ENCODE measurements at regions not wholly inside any gene's neighbourhood (a gene's known extent, or its start where the extent isn't known, plus 50 kb on each side); places are given as distances from the start of the nearest gene placed in this dataset.
"Not testable (repeated sequence)": the region's sequence is repeated elsewhere in the genome, so short reads cannot be mapped to it uniquely, and the experiment has no call there.

- DNase-seq (ENCODE audit: low read depth in 2 of 3, low spot score in 2 of 3): no peak
Measured at GRCh38 chr20:36082315-36082915, 72.1 kb upstream of the EPB41L1 start.

GRCh38 chr20:36083200-36083599, 71.3 kb upstream of the EPB41L1 start:
- DNase-seq (ENCODE audit: low read depth in 2 of 3, low spot score in 2 of 3): not testable (repeated sequence)

GRCh38 chr20:36084356-36084755, 70.2 kb upstream of the EPB41L1 start:
- DNase-seq (ENCODE audit: low read depth in 2 of 3, low spot score in 2 of 3): no peak

- no peak for DNase-seq (ENCODE audit: low read depth in 2 of 3, low spot score in 2 of 3)
Measured at GRCh38 chr20:36084897-36085613, 69.5 kb upstream of the EPB41L1 start.

GRCh38 chr20:36085686-36086267, 68.8 kb upstream of the EPB41L1 start:
- no peak for DNase-seq (ENCODE audit: low read depth in 2 of 3, low spot score in 2 of 3)

- DNase-seq (ENCODE audit: low read depth in 2 of 3, low spot score in 2 of 3): no peak
Measured at GRCh38 chr20:36086767-36087166, 67.8 kb upstream of the EPB41L1 start.

- DNase-seq (ENCODE audit: low read depth in 2 of 3, low spot score in 2 of 3): no peak
Measured at GRCh38 chr20:36090223-36090622, 64.3 kb upstream of the EPB41L1 start.

- no peak for DNase-seq (ENCODE audit: low read depth in 2 of 3, low spot score in 2 of 3)
Measured at GRCh38 chr20:36091561-36092397, 62.8 kb upstream of the EPB41L1 start.

GRCh38 chr20:36092398-36093024, 62.0 kb upstream of the EPB41L1 start:
- DNase-seq (ENCODE audit: low read depth in 2 of 3, low spot score in 2 of 3): no peak

- DNase-seq (ENCODE audit: low read depth in 2 of 3, low spot score in 2 of 3): peak in 2 of 3 donors; percentile 19 to 45
Measured at GRCh38 chr20:36093025-36093803, 61.3 kb upstream of the EPB41L1 start.

- DNase-seq (ENCODE audit: low read depth in 2 of 3, low spot score in 2 of 3): no peak
Measured at GRCh38 chr20:36093804-36094145, 60.8 kb upstream of the EPB41L1 start.

GRCh38 chr20:36094497-36094896, 60.0 kb upstream of the EPB41L1 start:
- DNase-seq (ENCODE audit: low read depth in 2 of 3, low spot score in 2 of 3): no peak

- DNase-seq (ENCODE audit: low read depth in 2 of 3, low spot score in 2 of 3): no peak
Measured at GRCh38 chr20:36096435-36096834, 58.1 kb upstream of the EPB41L1 start.

GRCh38 chr20:36097337-36098151, 57.0 kb upstream of the EPB41L1 start:
- DNase-seq (ENCODE audit: low read depth in 2 of 3, low spot score in 2 of 3): no peak

GRCh38 chr20:36098364-36098763, 56.2 kb upstream of the EPB41L1 start:
- peak in 2 of 3 donors; percentile 74 to 90 for DNase-seq (ENCODE audit: low read depth in 2 of 3, low spot score in 2 of 3)

- DNase-seq (ENCODE audit: low read depth in 2 of 3, low spot score in 2 of 3): no peak
Measured at GRCh38 chr20:36099106-36099505, 55.4 kb upstream of the EPB41L1 start.

- DNase-seq (ENCODE audit: low read depth in 2 of 3, low spot score in 2 of 3): no peak
Measured at GRCh38 chr20:36101192-36101591, 53.3 kb upstream of the EPB41L1 start.

GRCh38 chr20:36102306-36102705, 52.2 kb upstream of the EPB41L1 start:
- no peak for DNase-seq (ENCODE audit: low read depth in 2 of 3, low spot score in 2 of 3)
